ENCODE measurements at regions not wholly inside any gene's neighbourhood (a gene's known extent, or its start where the extent isn't known, plus 50 kb on each side); places are given as distances from the start of the nearest gene placed in this dataset.
"Not testable (repeated sequence)": the region's sequence is repeated elsewhere in the genome, so short reads cannot be mapped to it uniquely, and the experiment has no call there.

- FAIRE-seq = not testable (repeated sequence)
Measured at GRCh38 chr9:97248252-97248651, 59.2 kb upstream of the CCDC180 start.

GRCh38 chr9:97243606-97244005 is 63.9 kb upstream of the CCDC180 start:
- no peak for DNase-seq (ENCODE audit: insufficient read length, low spot score)
- TF ChIP-seq POLR2AphosphoS5 (IDR thresholded peaks at IDR 0.05; ENCODE audit: low read depth, low read length) (no peak), PAX5 (IDR thresholded peaks at IDR 0.05; ENCODE audit: insufficient read depth, low read length, severe bottlenecking) (no peak), POU2F2 (IDR thresholded peaks at IDR 0.05; ENCODE audit: low read depth, low read length) (no peak), TAF1 (IDR thresholded peaks at IDR 0.05; ENCODE audit: low read depth, low read length) (no peak), SPI1 (IDR thresholded peaks at IDR 0.05; ENCODE audit: low read depth, low read length) (no peak), POLR2A (IDR thresholded peaks at IDR 0.05; ENCODE audit: low read depth, low read length) (no peak)
- FAIRE-seq = no peak

More at GRCh38 chr9:97248252-97248651, 59.2 kb upstream of the CCDC180 start:
- DNase-seq (ENCODE audit: insufficient read length, low spot score) = not testable (repeated sequence)

GRCh38 chr9:97241430-97241829 is 66.0 kb upstream of the CCDC180 start:
- DNase-seq (ENCODE audit: insufficient read length, low spot score); FAIRE-seq: not testable (repeated sequence)

GRCh38 chr9:97237951-97238889 is 69.2 kb upstream of the CCDC180 start:
- TF ChIP-seq PAX5 (IDR thresholded peaks at IDR 0.05; ENCODE audit: insufficient read depth, low read length, severe bottlenecking) (no peak), POLR2A (IDR thresholded peaks at IDR 0.05; ENCODE audit: low read depth, low read length) (no peak), POLR2AphosphoS5 (IDR thresholded peaks at IDR 0.05; ENCODE audit: low read depth, low read length) (no peak), TAF1 (IDR thresholded peaks at IDR 0.05; ENCODE audit: low read depth, low read length) (no peak), SPI1 (IDR thresholded peaks at IDR 0.05; ENCODE audit: low read depth, low read length) (no peak), POU2F2 (IDR thresholded peaks at IDR 0.05; ENCODE audit: low read depth, low read length) (no peak)
- DNase-seq (ENCODE audit: insufficient read length, low spot score) (no peak), FAIRE-seq (no peak)

DNA sequence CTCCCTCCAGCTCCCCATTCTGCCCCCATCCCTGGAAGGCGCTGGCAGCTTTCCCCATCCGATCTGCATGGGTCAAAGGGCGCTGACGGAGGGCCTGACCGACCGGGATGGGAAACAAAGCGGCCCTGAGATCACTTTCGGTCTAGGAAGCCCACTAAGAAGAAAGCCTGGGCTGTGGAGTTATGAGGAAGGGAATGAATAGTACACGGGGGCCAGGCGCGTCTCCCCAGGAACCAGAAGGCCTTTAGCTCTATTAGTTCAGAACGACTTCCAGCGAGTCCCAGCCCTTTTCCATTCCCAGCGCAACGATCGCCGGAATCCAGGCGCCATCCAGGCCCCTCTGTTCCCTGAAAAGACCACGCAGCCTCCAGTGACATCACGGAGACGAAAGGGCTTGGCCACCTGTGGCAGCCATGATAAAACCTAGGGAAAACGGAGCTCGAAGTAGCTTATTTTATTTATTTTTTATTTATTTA is 70.1 kb upstream of the CCDC180 start:
- no peak for FAIRE-seq

DNA sequence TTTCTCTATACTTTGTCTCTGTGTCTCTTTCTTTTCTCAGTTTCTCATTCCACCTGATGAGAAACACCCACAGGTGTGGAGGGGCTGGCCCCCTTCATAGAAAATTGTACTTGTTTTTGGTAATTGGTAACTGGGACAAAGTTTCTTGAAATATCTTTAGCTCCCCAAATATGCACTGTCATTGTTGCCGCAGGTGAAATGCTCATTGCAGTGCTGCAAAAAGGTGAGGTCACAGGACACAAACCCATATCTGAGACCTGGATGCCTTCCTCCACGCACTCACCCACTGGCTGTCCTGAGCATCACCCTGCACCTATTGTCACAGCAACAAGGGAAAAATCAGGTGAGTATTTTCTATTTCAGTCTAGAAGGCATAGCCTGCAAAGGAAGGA is 74.5 kb upstream of the CCDC180 start:
- FAIRE-seq; DNase-seq (ENCODE audit: insufficient read length, low spot score): not testable (repeated sequence)

More for the DNA sequence above, 70.1 kb upstream of the CCDC180 start:
- TF ChIP-seq POU2F2 (IDR thresholded peaks at IDR 0.05; ENCODE audit: low read depth, low read length) = no peak
- TF ChIP-seq TAF1 (IDR thresholded peaks at IDR 0.05; ENCODE audit: low read depth, low read length) = no peak
- TF ChIP-seq POLR2A (IDR thresholded peaks at IDR 0.05; ENCODE audit: low read depth, low read length) = no peak
- TF ChIP-seq PAX5 (IDR thresholded peaks at IDR 0.05; ENCODE audit: insufficient read depth, low read length, severe bottlenecking) = no peak
- no peak for TF ChIP-seq SPI1 (IDR thresholded peaks at IDR 0.05; ENCODE audit: low read depth, low read length)
- TF ChIP-seq POLR2AphosphoS5 (IDR thresholded peaks at IDR 0.05; ENCODE audit: low read depth, low read length) = no peak
- no peak for DNase-seq (ENCODE audit: insufficient read length, low spot score)

DNA sequence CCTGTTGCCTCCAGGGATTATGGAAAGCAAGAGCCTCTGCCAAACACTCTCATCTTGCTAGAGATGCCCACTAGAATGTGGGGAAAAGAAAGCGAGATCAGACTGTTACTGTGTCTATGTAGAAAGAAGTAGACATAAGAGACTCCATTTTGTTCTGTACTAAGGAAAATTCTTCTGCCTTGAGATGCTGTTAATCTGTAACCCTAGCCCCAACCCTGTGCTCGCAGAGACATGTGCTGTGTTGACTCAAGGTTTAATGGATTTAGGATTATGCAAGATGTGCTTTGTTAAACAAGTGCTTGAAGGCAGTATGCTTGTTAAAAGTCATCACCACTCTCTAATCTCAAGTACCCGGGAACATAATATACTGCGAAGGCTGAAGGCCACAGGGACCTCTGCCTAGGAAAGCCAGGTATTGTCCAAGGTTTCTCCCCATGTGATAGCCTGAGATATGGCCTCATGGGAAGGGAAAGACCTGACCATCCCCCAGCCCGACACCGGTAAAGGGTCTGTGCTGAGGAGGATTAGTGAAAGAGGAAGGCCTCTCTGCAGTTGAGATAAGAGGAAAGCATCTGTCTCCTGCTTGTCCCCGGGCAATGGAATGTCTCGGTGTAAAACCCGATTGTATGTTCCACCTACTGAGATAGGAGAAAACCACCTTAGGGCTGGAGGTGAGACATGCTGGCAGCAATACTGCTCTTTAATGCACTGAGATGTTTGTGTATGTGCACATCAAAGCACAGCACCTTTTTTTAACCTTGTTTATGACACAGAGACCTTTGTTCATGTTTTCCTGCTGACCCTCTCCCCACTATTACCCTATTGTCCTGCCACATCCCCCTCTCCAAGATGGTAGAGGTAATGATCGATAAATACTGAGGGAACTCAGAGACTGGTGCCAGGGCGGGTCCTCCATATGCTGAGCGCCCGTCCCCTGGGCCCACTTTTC is 75.1 kb upstream of the CCDC180 start:
- not testable (repeated sequence) for DNase-seq (ENCODE audit: insufficient read length, low spot score); FAIRE-seq

DNA sequence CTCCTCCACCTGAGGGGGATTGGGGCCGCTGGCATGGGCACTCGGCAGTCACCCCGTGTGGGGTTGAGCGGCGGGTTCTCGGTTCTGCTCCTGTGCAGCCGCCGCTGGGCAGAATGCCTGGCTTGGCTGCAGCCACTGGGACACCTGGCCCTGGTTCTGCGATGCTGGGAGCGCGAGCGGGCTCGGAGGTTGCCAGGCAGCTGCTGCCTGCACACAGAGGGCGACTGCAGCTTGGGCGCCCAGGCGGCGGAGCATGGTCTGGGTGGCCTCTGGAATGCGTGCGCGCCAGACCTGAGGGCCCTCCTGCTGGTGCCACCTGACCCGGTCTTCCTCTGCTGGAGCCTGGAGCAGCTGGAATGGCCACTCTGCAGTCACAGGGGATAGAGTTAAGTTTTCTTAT is 85.1 kb upstream of the CCDC180 start:
- FAIRE-seq; DNase-seq (ENCODE audit: insufficient read length, low spot score): not testable (repeated sequence)

- not testable (repeated sequence) for DNase-seq (ENCODE audit: insufficient read length, low spot score); FAIRE-seq
Measured at GRCh38 chr9:97221478-97222355, 85.7 kb upstream of the CCDC180 start.

DNA sequence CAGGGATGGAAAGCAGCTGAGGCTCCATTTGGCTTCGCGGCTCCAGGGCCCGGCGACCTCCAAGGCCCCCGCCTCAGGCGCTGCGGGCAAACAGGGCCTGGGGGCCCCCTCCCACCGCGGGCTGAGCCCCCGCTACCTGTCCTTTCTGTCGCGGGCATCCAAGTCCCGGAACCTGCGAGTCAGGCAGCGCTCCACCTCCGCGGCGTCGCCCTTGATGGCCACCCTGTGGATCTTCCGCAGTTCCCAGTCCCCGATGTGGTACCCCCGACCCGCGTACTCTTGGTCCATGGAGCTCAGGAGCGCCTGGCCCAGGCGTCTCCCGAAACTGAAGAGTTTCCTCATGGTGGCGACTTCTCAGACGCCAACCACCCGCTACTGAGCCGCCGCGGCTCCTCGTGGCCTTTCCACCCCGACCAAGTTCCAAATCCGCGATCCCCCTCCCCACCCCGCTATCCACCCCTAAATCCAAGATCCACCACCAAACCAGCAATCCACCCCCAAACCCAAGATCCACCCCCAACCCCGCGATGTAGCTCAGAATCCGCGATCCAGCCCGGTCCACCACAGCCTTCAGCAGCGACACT is 86.5 kb upstream of the CCDC180 start:
- TF ChIP-seq PAX5 (IDR thresholded peaks at IDR 0.05; ENCODE audit: insufficient read depth, low read length, severe bottlenecking) (no peak), POLR2AphosphoS5 (IDR thresholded peaks at IDR 0.05; ENCODE audit: low read depth, low read length) (no peak), POLR2A (IDR thresholded peaks at IDR 0.05; ENCODE audit: low read depth, low read length) (no peak)
- DNase-seq (ENCODE audit: insufficient read length, low spot score) (no peak), FAIRE-seq (no peak)

GRCh38 chr9:97220396-97220795 is 87.1 kb upstream of the CCDC180 start:
- not testable (repeated sequence) for FAIRE-seq

GRCh38 chr9:97219443-97220140 is 87.9 kb upstream of the CCDC180 start:
- not testable (repeated sequence) for DNase-seq (ENCODE audit: insufficient read length, low spot score); FAIRE-seq

More at GRCh38 chr9:97220396-97220795, 87.1 kb upstream of the CCDC180 start:
- DNase-seq (ENCODE audit: insufficient read length, low spot score) = not testable (repeated sequence)

DNA sequence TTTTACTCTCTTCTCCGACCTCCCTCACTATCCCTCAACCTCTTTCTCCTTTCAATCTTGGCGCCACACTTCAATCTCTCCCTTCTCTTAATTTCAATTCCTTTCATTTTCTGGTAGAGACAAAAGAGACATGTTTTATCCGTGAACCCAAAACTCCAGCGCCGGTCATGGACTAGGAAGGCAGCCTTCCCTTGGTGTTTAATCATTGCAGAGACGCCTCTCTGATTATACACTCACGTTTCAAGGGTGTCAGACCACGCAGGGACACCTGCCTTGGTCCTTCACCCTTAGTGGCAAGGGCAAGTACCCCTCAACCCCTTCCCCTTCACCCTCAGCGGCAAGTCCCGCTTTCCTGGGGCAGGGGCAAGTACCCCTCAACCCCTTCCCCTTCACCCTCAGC is 92.3 kb upstream of the CCDC180 start:
- not testable (repeated sequence) for FAIRE-seq; DNase-seq (ENCODE audit: insufficient read length, low spot score)

- not testable (repeated sequence) for FAIRE-seq; DNase-seq (ENCODE audit: insufficient read length, low spot score)
Measured at GRCh38 chr9:97214556-97214955, 92.9 kb upstream of the CCDC180 start.

All from GM12891 (cell line).